Keratinocyte (primary cell): ENCODE measurements at regions not wholly inside any gene's neighbourhood (a gene's known extent, or its start where the extent isn't known, plus 50 kb on each side); places are given as distances from the start of the nearest gene placed in this dataset.

ENCODE experiments used
- DNase-seq: peaks from one replicate; pipeline ENCODE4 v3.0.0-alpha.2; 2011; ENCODE audit warnings: low read depth, missing footprints, low spot score
- FAIRE-seq: peaks from 2 replicates; lab custom pipeline; 2011; peaks lifted over from hg19 to GRCh38; lab: Jason Lieb, UNC
- H2AFZ ChIP-seq: 2 replicates; pipeline ENCODE4 v1.6.0; 2012; ENCODE audit warnings: low read length, control low read depth, inconsistent platforms; ENCODE audit not compliant: control insufficient read depth
- H3K27ac ChIP-seq: 2 replicates; pipeline ENCODE4 v1.5.1; 2011; ENCODE audit warnings: low read length; ENCODE audit not compliant: control insufficient read depth, insufficient read depth
- H3K27me3 ChIP-seq: 3 replicates; pipeline ENCODE4 v1.6.0; 2011; ENCODE audit warnings: low read length; ENCODE audit not compliant: control insufficient read depth, insufficient read depth; ENCODE audit errors: extremely low read depth
- H3K36me3 ChIP-seq, 2 experiments: 2 replicates in 1 of 2; 3 replicates in 1 of 2; pipeline ENCODE4 v1.5.1; 2011; ENCODE audit warnings: low read length in 2 of 2, mild to moderate bottlenecking in 1 of 2; ENCODE audit not compliant: control insufficient read depth in 2 of 2, insufficient read depth in 2 of 2; ENCODE audit errors: extremely low read depth in 1 of 2
- H3K4me1 ChIP-seq: 3 replicates; pipeline ENCODE4 v1.5.1; 2011; ENCODE audit warnings: low read length; ENCODE audit not compliant: control insufficient read depth, insufficient read depth; ENCODE audit errors: extremely low read depth
- H3K4me2 ChIP-seq: 3 replicates; pipeline ENCODE4 v1.6.0; 2011; ENCODE audit warnings: low read depth, low read length; ENCODE audit not compliant: control insufficient read depth, insufficient read depth; ENCODE audit errors: extremely low read depth
- H3K4me3 ChIP-seq, 3 experiments: fragments of 200-600 bp in 1 of 3; sonication (generic) in 1 of 3; 2 replicates in 2 of 3; 3 replicates in 1 of 3; pipeline ENCODE4 v1.5.1; 2011 to 2016; ENCODE audit warnings: low read length in 3 of 3, mild to moderate bottlenecking in 3 of 3, control low read depth in 2 of 3, inconsistent platforms in 1 of 3, low read depth in 1 of 3, mixed read lengths in 1 of 3, mixed run types in 1 of 3, moderate library complexity in 1 of 3; ENCODE audit not compliant: control insufficient read depth in 2 of 3, insufficient read depth in 2 of 3; ENCODE audit errors: extremely low read depth in 1 of 3
- H3K79me2 ChIP-seq: 2 replicates; pipeline ENCODE4 v1.6.0; 2012; ENCODE audit warnings: low read length; ENCODE audit not compliant: control insufficient read depth, insufficient read depth
- H3K9ac ChIP-seq: 3 replicates; pipeline ENCODE4 v1.6.0; 2011; ENCODE audit warnings: low read length; ENCODE audit not compliant: control insufficient read depth, insufficient read depth; ENCODE audit errors: extremely low read depth
- H3K9me1 ChIP-seq: 3 replicates; pipeline ENCODE4 v1.6.0; 2011; ENCODE audit warnings: low read length; ENCODE audit not compliant: control insufficient read depth, insufficient read depth; ENCODE audit errors: extremely low read depth
- H3K9me3 ChIP-seq: 2 replicates; pipeline ENCODE4 v1.5.1; 2012; ENCODE audit warnings: low read depth, low read length; ENCODE audit not compliant: control insufficient read depth
- H4K20me1 ChIP-seq: 3 replicates; pipeline ENCODE4 v1.6.0; 2011; ENCODE audit warnings: low read length; ENCODE audit not compliant: control insufficient read depth, insufficient read depth; ENCODE audit errors: extremely low read depth
- EZH2 ChIP-seq: IDR thresholded peaks from one replicate; pipeline ENCODE4 v1.6.1; 2012; ENCODE audit warnings: inconsistent platforms, mild to moderate bottlenecking, low read length, moderate library complexity
- dilution Hi-C: fragments of 300-500 bp; cut with MboI; formaldehyde crosslinking; loops from one replicate; pipeline ENCODE4 v1.7.0; 2020; ENCODE audit warnings: low sequenced_read_pairs; ENCODE audit not compliant: extremely low pct_ligation_motif_present
- TF ChIP-seq, protein P1 (sequence below), 3 experiments: IDR thresholded peaks in 1 of 3; conservative IDR thresholded peaks in 1 of 3; optimal IDR thresholded peaks in 1 of 3; 2 replicates in 2 of 3; 3 replicates in 1 of 3; pipeline versions ENCODE3 to v1.5.1; 2011; ENCODE audit warnings: low read length in 3 of 3, mild to moderate bottlenecking in 3 of 3, moderate library complexity in 2 of 3, control low read depth in 1 of 3, inconsistent platforms in 1 of 3; ENCODE audit not compliant: insufficient read depth in 2 of 3; ENCODE audit errors: extremely low read depth in 1 of 3

DNA sequence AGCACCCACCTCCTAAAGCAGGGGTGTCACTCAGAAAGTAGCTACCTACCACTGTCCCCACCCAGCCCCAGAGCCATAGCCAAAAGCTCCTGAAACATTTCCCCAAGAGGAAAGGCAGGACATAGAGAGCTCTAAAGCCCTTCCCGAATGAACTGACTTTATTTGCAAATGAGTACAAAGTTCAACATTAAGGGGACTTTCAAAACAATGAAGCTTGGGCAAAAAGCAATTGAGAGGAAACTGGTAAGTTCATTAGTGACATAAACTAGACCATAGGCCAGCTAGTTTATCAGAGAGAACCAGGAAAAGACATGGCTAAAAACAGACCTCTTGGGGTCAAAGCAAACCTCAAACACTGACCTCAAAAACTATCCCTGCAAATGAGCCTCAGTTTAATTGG lies 72.7 kb downstream of the IGLL5 start:
- Histone ChIP-seq H3K9me3 (no peaks in the 10 kb centered on the region), H3K27me3 (no peaks in the 10 kb centered on the region), H3K9me1 (no peaks in the 10 kb centered on the region), H3K4me2 (no peak overlapping the region), H3K4me3 (no peak overlapping the region), H3K9ac (no peak overlapping the region), H3K4me1 (no peaks in the 10 kb centered on the region), H4K20me1 (no peaks in the 10 kb centered on the region), H3K79me2 (no peaks in the 10 kb centered on the region), H2AFZ (no peak overlapping the region), H3K36me3 (no peaks in the 10 kb centered on the region), H3K27ac (no peak overlapping the region)
- DNase-seq (no peak), FAIRE-seq (no peak)
- dilution Hi-C loops: no loop called here
- TF ChIP-seq EZH2: no peak
- TF ChIP-seq, protein P1, sequence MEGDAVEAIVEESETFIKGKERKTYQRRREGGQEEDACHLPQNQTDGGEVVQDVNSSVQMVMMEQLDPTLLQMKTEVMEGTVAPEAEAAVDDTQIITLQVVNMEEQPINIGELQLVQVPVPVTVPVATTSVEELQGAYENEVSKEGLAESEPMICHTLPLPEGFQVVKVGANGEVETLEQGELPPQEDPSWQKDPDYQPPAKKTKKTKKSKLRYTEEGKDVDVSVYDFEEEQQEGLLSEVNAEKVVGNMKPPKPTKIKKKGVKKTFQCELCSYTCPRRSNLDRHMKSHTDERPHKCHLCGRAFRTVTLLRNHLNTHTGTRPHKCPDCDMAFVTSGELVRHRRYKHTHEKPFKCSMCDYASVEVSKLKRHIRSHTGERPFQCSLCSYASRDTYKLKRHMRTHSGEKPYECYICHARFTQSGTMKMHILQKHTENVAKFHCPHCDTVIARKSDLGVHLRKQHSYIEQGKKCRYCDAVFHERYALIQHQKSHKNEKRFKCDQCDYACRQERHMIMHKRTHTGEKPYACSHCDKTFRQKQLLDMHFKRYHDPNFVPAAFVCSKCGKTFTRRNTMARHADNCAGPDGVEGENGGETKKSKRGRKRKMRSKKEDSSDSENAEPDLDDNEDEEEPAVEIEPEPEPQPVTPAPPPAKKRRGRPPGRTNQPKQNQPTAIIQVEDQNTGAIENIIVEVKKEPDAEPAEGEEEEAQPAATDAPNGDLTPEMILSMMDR (optimal IDR thresholded peaks at IDR 0.05 in 1 of 3, IDR thresholded peaks at IDR 0.05 in 1 of 3, conservative IDR thresholded peaks at IDR 0.05 in 1 of 3; ENCODE audit: extremely low read depth in 1 of 3, insufficient read depth in 2 of 3, low read length in 3 of 3): no peak

DNA sequence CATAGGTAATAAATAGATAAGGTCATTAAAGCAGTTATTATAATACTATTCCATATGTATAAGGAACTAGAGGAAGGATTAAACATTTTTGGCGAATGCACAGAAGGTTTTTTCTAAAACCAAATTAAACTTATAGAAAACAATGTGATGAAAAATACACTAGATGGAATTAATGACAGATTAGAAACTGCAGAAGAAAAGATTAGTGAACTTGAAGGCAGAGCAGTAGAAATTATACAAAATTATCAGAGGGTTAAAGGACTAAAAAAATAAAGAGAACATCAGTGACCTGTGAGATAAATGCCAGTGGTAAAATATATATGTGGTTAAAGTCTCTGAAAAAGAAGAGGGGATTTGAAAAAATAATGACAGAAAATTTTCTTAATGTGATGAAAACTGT lies 74.0 kb downstream of the IGLL5 start:
- Histone ChIP-seq H3K9ac (no peak overlapping the region), H3K4me3 (no peak overlapping the region)
- FAIRE-seq: no peak

More for the DNA sequence above, 74.0 kb downstream of the IGLL5 start:
- Histone ChIP-seq H3K27ac (no peak overlapping the region), H4K20me1 (no peaks in the 10 kb centered on the region), H3K27me3 (no peaks in the 10 kb centered on the region), H3K4me1 (no peaks in the 10 kb centered on the region), H3K79me2 (no peaks in the 10 kb centered on the region), H3K4me2 (no peak overlapping the region), H3K9me3 (no peaks in the 10 kb centered on the region), H2AFZ (no peak overlapping the region), H3K9me1 (no peaks in the 10 kb centered on the region), H3K36me3 (no peaks in the 10 kb centered on the region)
- dilution Hi-C loops: no loop called here
- TF ChIP-seq, protein P1 (optimal IDR thresholded peaks at IDR 0.05 in 1 of 3, IDR thresholded peaks at IDR 0.05 in 1 of 3, conservative IDR thresholded peaks at IDR 0.05 in 1 of 3; ENCODE audit: extremely low read depth in 1 of 3, insufficient read depth in 2 of 3, low read length in 3 of 3): no peak
- TF ChIP-seq EZH2: no peak
- DNase-seq: no peak
